Left ventricle myocardium inferior (tissue), 1 donor: ENCODE measurements at regions not wholly inside any gene's neighbourhood (a gene's known extent, or its start where the extent isn't known, plus 50 kb on each side); places are given as distances from the start of the nearest gene placed in this dataset.

Experiments used
- DNase-seq: peaks from one replicate; pipeline ENCODE4 v3.0.0-alpha.2; 2020
- H3K27ac ChIP-seq: fragments of 200-600 bp; replicated peaks from 2 replicates; pipeline ENCODE4 v1.8.0; 2021
- H3K27me3 ChIP-seq: fragments of 200-600 bp; 2 replicates; pipeline ENCODE4 v1.8.0; 2021; ENCODE audit warnings: low read depth
- H3K36me3 ChIP-seq: fragments of 200-600 bp; 2 replicates; pipeline ENCODE4 v1.8.0; 2021
- H3K4me1 ChIP-seq: fragments of 200-600 bp; 2 replicates; pipeline ENCODE4 v1.8.0; 2021
- H3K4me3 ChIP-seq: fragments of 200-600 bp; 2 replicates; pipeline ENCODE4 v1.8.0; 2021; ENCODE audit warnings: mild to moderate bottlenecking, moderate library complexity
- H3K9me3 ChIP-seq: fragments of 200-600 bp; replicated peaks from 2 replicates; pipeline ENCODE4 v1.8.0; 2021
- intact Hi-C: fragments of 100-400 bp; cut with micrococcal nuclease; formaldehyde crosslinking; loops from one replicate; pipeline ENCODE4 v1.11.0; 2022
- TF ChIP-seq, protein P1 (sequence below): fragments of 200-600 bp; IDR thresholded peaks from 2 replicates; pipeline ENCODE4 v1.8.0; 2021; ENCODE audit warnings: antibody characterized with exemption, mild to moderate bottlenecking, borderline replicate concordance
- donor health status: DM: no; HTN: yes; CAD: no; lungs with severe emphysema.

- Histone ChIP-seq H3K36me3 (no peaks in the 10 kb centered on the region), H3K4me1 (no peaks in the 10 kb centered on the region), H3K27ac (no peak overlapping the region), H3K4me3 (no peak overlapping the region), H3K9me3 (no peaks in the 10 kb centered on the region), H3K27me3 (peaks cover 43% of the 10 kb centered on the region)
- no peak for DNase-seq
- TF ChIP-seq, protein P1, sequence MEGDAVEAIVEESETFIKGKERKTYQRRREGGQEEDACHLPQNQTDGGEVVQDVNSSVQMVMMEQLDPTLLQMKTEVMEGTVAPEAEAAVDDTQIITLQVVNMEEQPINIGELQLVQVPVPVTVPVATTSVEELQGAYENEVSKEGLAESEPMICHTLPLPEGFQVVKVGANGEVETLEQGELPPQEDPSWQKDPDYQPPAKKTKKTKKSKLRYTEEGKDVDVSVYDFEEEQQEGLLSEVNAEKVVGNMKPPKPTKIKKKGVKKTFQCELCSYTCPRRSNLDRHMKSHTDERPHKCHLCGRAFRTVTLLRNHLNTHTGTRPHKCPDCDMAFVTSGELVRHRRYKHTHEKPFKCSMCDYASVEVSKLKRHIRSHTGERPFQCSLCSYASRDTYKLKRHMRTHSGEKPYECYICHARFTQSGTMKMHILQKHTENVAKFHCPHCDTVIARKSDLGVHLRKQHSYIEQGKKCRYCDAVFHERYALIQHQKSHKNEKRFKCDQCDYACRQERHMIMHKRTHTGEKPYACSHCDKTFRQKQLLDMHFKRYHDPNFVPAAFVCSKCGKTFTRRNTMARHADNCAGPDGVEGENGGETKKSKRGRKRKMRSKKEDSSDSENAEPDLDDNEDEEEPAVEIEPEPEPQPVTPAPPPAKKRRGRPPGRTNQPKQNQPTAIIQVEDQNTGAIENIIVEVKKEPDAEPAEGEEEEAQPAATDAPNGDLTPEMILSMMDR, result no peak
- intact Hi-C loops, result no loop called here
Observed at GRCh38 chr5:133709209-133709725, 96.9 kb upstream of the FSTL4 start.

- Histone ChIP-seq H3K27ac (no peak overlapping the region), H3K9me3 (no peaks in the 10 kb centered on the region), H3K36me3 (no peaks in the 10 kb centered on the region), H3K4me1 (no peaks in the 10 kb centered on the region), H3K4me3 (no peak overlapping the region), H3K27me3 (peaks cover 34% of the 10 kb centered on the region)
- TF ChIP-seq, protein P1, result no peak
- intact Hi-C loops, result no loop called here
- DNase-seq, result no peak
Observed at GRCh38 chr5:133708331-133708850, 96.0 kb upstream of the FSTL4 start.

DNA sequence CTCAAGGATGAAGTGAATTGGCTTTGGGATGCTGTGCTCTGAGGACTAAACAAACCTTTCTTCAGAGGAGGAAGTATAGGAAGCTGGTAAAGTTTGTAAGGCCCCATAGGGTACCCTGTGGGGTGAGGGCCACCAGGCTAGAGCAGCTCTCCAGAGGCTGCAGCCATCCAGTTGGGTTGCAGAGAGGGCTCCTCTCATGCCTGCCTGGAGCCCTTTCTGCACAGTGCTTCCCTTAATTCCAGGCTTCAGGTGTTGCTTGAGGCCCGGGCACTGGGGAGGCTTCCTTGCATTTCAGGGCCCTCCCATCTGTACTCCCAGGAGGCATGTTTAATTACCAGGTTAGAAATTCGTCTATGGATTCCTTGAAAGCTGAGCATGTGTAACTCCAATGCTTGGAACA is 95.3 kb upstream of the FSTL4 start:
- Histone ChIP-seq H3K27me3 (peaks cover 28% of the 10 kb centered on the region), H3K27ac (no peak overlapping the region), H3K4me1 (no peaks in the 10 kb centered on the region), H3K4me3 (no peak overlapping the region), H3K9me3 (no peaks in the 10 kb centered on the region), H3K36me3 (no peaks in the 10 kb centered on the region)
- TF ChIP-seq, protein P1, result no peak
- intact Hi-C loops, result no loop called here
- DNase-seq, result no peak

- Histone ChIP-seq H3K4me3 (no peak overlapping the region), H3K36me3 (no peaks in the 10 kb centered on the region), H3K27me3 (peaks cover 20% of the 10 kb centered on the region), H3K9me3 (no peaks in the 10 kb centered on the region), H3K4me1 (no peaks in the 10 kb centered on the region), H3K27ac (no peak overlapping the region)
- TF ChIP-seq, protein P1, result no peak
- intact Hi-C loops, result no loop called here
- DNase-seq, result no peak
Observed at GRCh38 chr5:133706506-133707430, 94.4 kb upstream of the FSTL4 start.

GRCh38 chr5:133705331-133705730 is 93.0 kb upstream of the FSTL4 start:
- H3K4me1 ChIP-seq, result no peaks in the 10 kb centered on the region
- intact Hi-C loops, result no loop called here
- no peak overlapping the region for H3K4me3 ChIP-seq
- H3K9me3 ChIP-seq, result no peaks in the 10 kb centered on the region
- TF ChIP-seq, protein P1, result no peak
- DNase-seq, result no peak
- no peak overlapping the region for H3K27ac ChIP-seq
- H3K36me3 ChIP-seq, result no peaks in the 10 kb centered on the region
- peaks cover 8% of the 10 kb centered on the region for H3K27me3 ChIP-seq
